Coronary artery (tissue), 2 donors: ENCODE measurements at regions not wholly inside any gene's neighbourhood (a gene's known extent, or its start where the extent isn't known, plus 50 kb on each side); places are given as distances from the start of the nearest gene placed in this dataset.
A peak's percentile ranks its signal among the peaks of the same experiment; 100 is the strongest.
"Not testable (repeated sequence)": the region's sequence is repeated elsewhere in the genome, so short reads cannot be mapped to it uniquely, and the experiment has no call there.

Experiments
- DNase-seq: peaks from one replicate; pipeline ENCODE4 v3.0.0-alpha.2; 2017; ENCODE audit warnings: low spot score
- H3K27ac ChIP-seq, 2 donors: fragments of 200-600 bp; sonication (generic); one replicate each; pipeline ENCODE4 v1.5.1; 2016 to 2019
- H3K4me3 ChIP-seq: fragments of 200-600 bp; sonication (generic); 2 replicates; pipeline ENCODE4 v1.5.1; 2016; ENCODE audit warnings: mild to moderate bottlenecking, moderate library complexity

- H3K27ac ChIP-seq, DNase-seq, H3K4me3 ChIP-seq: not testable (repeated sequence)
Observed at GRCh38 chr10:46734262-46734642, 155.3 kb downstream of the SYT15 start.

- DNase-seq, H3K4me3 ChIP-seq, H3K27ac ChIP-seq: not testable (repeated sequence)
Observed at GRCh38 chr10:46739919-46740318, 161.0 kb downstream of the SYT15 start.

GRCh38 chr10:46740368-46740767 is 161.4 kb downstream of the SYT15 start:
- not testable (repeated sequence) for H3K27ac ChIP-seq, DNase-seq, H3K4me3 ChIP-seq

GRCh38 chr10:46749003-46749402 is 162.2 kb upstream of the PTPN20 start:
- H3K27ac ChIP-seq, H3K4me3 ChIP-seq, DNase-seq: not testable (repeated sequence)

- DNase-seq, result not testable (repeated sequence)
Observed at GRCh38 chr10:46749470-46749869, 161.8 kb upstream of the PTPN20 start.

GRCh38 chr10:46753763-46754162 is 157.5 kb upstream of the PTPN20 start:
- H3K4me3 ChIP-seq, H3K27ac ChIP-seq, DNase-seq: not testable (repeated sequence)

More at GRCh38 chr10:46749470-46749869, 161.8 kb upstream of the PTPN20 start:
- H3K27ac ChIP-seq, H3K4me3 ChIP-seq: not testable (repeated sequence)

- not testable (repeated sequence) for H3K27ac ChIP-seq, DNase-seq, H3K4me3 ChIP-seq
Observed at GRCh38 chr10:46761471-46761870, 149.8 kb upstream of the PTPN20 start.

GRCh38 chr10:46768515-46769291 is 142.5 kb upstream of the PTPN20 start:
- not testable (repeated sequence) for H3K27ac ChIP-seq, H3K4me3 ChIP-seq, DNase-seq

- DNase-seq, H3K27ac ChIP-seq, H3K4me3 ChIP-seq: not testable (repeated sequence)
Observed at GRCh38 chr10:46773178-46773896, 137.9 kb upstream of the PTPN20 start.

- peak; percentile 38 for DNase-seq
- not testable (repeated sequence) for H3K27ac ChIP-seq, H3K4me3 ChIP-seq
Observed at GRCh38 chr10:46773897-46774236, 137.4 kb upstream of the PTPN20 start.

GRCh38 chr10:46774366-46774765 is 136.9 kb upstream of the PTPN20 start:
- not testable (repeated sequence) for DNase-seq, H3K4me3 ChIP-seq, H3K27ac ChIP-seq

GRCh38 chr10:46774945-46775667 is 136.1 kb upstream of the PTPN20 start:
- DNase-seq, result peak; percentile 53
- H3K27ac ChIP-seq, H3K4me3 ChIP-seq: not testable (repeated sequence)

GRCh38 chr10:46775668-46776059 is 135.6 kb upstream of the PTPN20 start:
- DNase-seq, result peak; percentile 45
- H3K27ac ChIP-seq, H3K4me3 ChIP-seq: not testable (repeated sequence)

GRCh38 chr10:46779571-46779970 is 131.7 kb upstream of the PTPN20 start:
- H3K4me3 ChIP-seq, DNase-seq, H3K27ac ChIP-seq: not testable (repeated sequence)

- H3K27ac ChIP-seq, result peak overlapping the region in 1 of 2 donors; percentile 35
- not testable (repeated sequence) for H3K4me3 ChIP-seq, DNase-seq
Observed at GRCh38 chr10:46780164-46780563, 131.1 kb upstream of the PTPN20 start.

GRCh38 chr10:46781001-46781400 is 130.2 kb upstream of the PTPN20 start:
- not testable (repeated sequence) for H3K4me3 ChIP-seq, DNase-seq, H3K27ac ChIP-seq

GRCh38 chr10:46782001-46782874 is 129.0 kb upstream of the PTPN20 start:
- H3K27ac ChIP-seq, result peak overlapping the region in 1 of 2 donors; percentile 65
- not testable (repeated sequence) for H3K4me3 ChIP-seq, DNase-seq

GRCh38 chr10:46784665-46785064 is 126.6 kb upstream of the PTPN20 start:
- H3K4me3 ChIP-seq, H3K27ac ChIP-seq, DNase-seq: not testable (repeated sequence)

- Histone ChIP-seq H3K4me3 (peak overlapping the region; percentile 86), H3K27ac (peak overlapping the region; percentile 59 to 89)
- DNase-seq, result not testable (repeated sequence)
Observed at GRCh38 chr10:46786125-46786517, 125.1 kb upstream of the PTPN20 start.
